Parathyroid adenoma (tissue), 2 donors: ENCODE measurements at regions not wholly inside any gene's neighbourhood (a gene's known extent, or its start where the extent isn't known, plus 50 kb on each side); places are given as distances from the start of the nearest gene placed in this dataset.

Experiments
- H2AFZ ChIP-seq: fragments of 300-600 bp; sonication (generic); one replicate; pipeline ENCODE4 v1.7.0; 2017; ENCODE audit warnings: antibody characterized with exemption, mild to moderate bottlenecking
- H3K27ac ChIP-seq: fragments of 300-600 bp; sonication (generic); one replicate; pipeline ENCODE4 v1.7.0; 2017
- H3K27me3 ChIP-seq: fragments of 300-600 bp; sonication (generic); one replicate; pipeline ENCODE4 v1.7.0; 2017; ENCODE audit warnings: low read length; ENCODE audit not compliant: control insufficient read depth, insufficient read depth
- H3K36me3 ChIP-seq: fragments of 300-600 bp; sonication (generic); one replicate; pipeline ENCODE4 v1.7.0; 2017; ENCODE audit warnings: low read length; ENCODE audit not compliant: control insufficient read depth, insufficient read depth
- H3K4me1 ChIP-seq: fragments of 300-600 bp; sonication (generic); one replicate; pipeline ENCODE4 v1.7.0; 2017; ENCODE audit warnings: control low read depth
- H3K4me2 ChIP-seq: fragments of 300-600 bp; sonication (generic); one replicate; pipeline ENCODE4 v1.7.0; 2017; ENCODE audit warnings: low read length
- H3K4me3 ChIP-seq: fragments of 300-600 bp; sonication (generic); one replicate; pipeline ENCODE4 v1.7.0; 2017; ENCODE audit warnings: low read depth, low read length
- H3K79me2 ChIP-seq: fragments of 300-600 bp; sonication (generic); one replicate; pipeline ENCODE4 v1.7.0; 2017; ENCODE audit warnings: control low read depth
- H3K9ac ChIP-seq: fragments of 300-600 bp; sonication (generic); one replicate; pipeline ENCODE4 v1.7.0; 2017; ENCODE audit warnings: mild to moderate bottlenecking
- H3K9me3 ChIP-seq: fragments of 300-600 bp; sonication (generic); one replicate; pipeline ENCODE4 v1.7.0; 2017; ENCODE audit warnings: low read length; ENCODE audit not compliant: control insufficient read depth
- CTCF ChIP-seq: fragments of 300-600 bp; sonication (generic); IDR thresholded peaks from one replicate; pipeline ENCODE4 v1.7.0; 2017; ENCODE audit warnings: antibody characterized with exemption, mild to moderate bottlenecking
- donor health status: primary hyperparathyroidism.

GRCh38 chr14:24694680-24695079, 60.7 kb upstream of the GZMB start:
- H3K4me3 ChIP-seq, result no peak overlapping the region
- no peak for TF ChIP-seq CTCF
- H3K4me1 ChIP-seq, result no peaks in the 10 kb centered on the region
- no peak overlapping the region for H2AFZ ChIP-seq
- no peak overlapping the region for H3K27ac ChIP-seq
- H3K4me2 ChIP-seq, result no peak overlapping the region
- H3K9ac ChIP-seq, result no peak overlapping the region
- H3K36me3 ChIP-seq, result no peaks in the 10 kb centered on the region
- no peaks in the 10 kb centered on the region for H3K27me3 ChIP-seq
- H3K79me2 ChIP-seq, result no peaks in the 10 kb centered on the region
- H3K9me3 ChIP-seq, result no peaks in the 10 kb centered on the region

GRCh38 chr14:24693983-24694382, 60.0 kb upstream of the GZMB start:
- H2AFZ ChIP-seq, result no peak overlapping the region
- TF ChIP-seq CTCF, result no peak
- no peak overlapping the region for H3K27ac ChIP-seq
- no peak overlapping the region for H3K4me3 ChIP-seq
- H3K36me3 ChIP-seq, result no peaks in the 10 kb centered on the region
- no peaks in the 10 kb centered on the region for H3K79me2 ChIP-seq
- H3K4me1 ChIP-seq, result no peaks in the 10 kb centered on the region
- H3K9ac ChIP-seq, result no peak overlapping the region
- no peaks in the 10 kb centered on the region for H3K27me3 ChIP-seq
- H3K9me3 ChIP-seq, result no peaks in the 10 kb centered on the region
- no peak overlapping the region for H3K4me2 ChIP-seq

- Histone ChIP-seq H3K4me2 (no peak overlapping the region), H3K79me2 (no peaks in the 10 kb centered on the region), H3K4me3 (no peak overlapping the region), H3K9me3 (no peaks in the 10 kb centered on the region), H3K27me3 (no peaks in the 10 kb centered on the region), H3K9ac (no peak overlapping the region), H3K36me3 (no peaks in the 10 kb centered on the region), H2AFZ (no peak overlapping the region), H3K27ac (no peak overlapping the region), H3K4me1 (no peaks in the 10 kb centered on the region)
- no peak for TF ChIP-seq CTCF
Observed at GRCh38 chr14:24693353-24693737, 59.4 kb upstream of the GZMB start.

GRCh38 chr14:24692382-24693352, 58.7 kb upstream of the GZMB start:
- no peaks in the 10 kb centered on the region for H3K79me2 ChIP-seq
- no peak for TF ChIP-seq CTCF
- no peak overlapping the region for H3K4me2 ChIP-seq
- no peak overlapping the region for H3K4me3 ChIP-seq
- no peak overlapping the region for H2AFZ ChIP-seq
- H3K36me3 ChIP-seq, result no peaks in the 10 kb centered on the region
- no peaks in the 10 kb centered on the region for H3K9me3 ChIP-seq
- no peak overlapping the region for H3K27ac ChIP-seq
- no peaks in the 10 kb centered on the region for H3K27me3 ChIP-seq
- H3K4me1 ChIP-seq, result no peaks in the 10 kb centered on the region
- H3K9ac ChIP-seq, result no peak overlapping the region

- no peaks in the 10 kb centered on the region for H3K27me3 ChIP-seq
- no peaks in the 10 kb centered on the region for H3K9me3 ChIP-seq
- H2AFZ ChIP-seq, result no peak overlapping the region
- no peak overlapping the region for H3K27ac ChIP-seq
- no peak overlapping the region for H3K4me3 ChIP-seq
- H3K4me2 ChIP-seq, result no peak overlapping the region
- TF ChIP-seq CTCF, result no peak
- H3K9ac ChIP-seq, result no peak overlapping the region
- no peaks in the 10 kb centered on the region for H3K36me3 ChIP-seq
- H3K79me2 ChIP-seq, result no peaks in the 10 kb centered on the region
- H3K4me1 ChIP-seq, result no peaks in the 10 kb centered on the region
Observed at GRCh38 chr14:24690492-24690891, 56.5 kb upstream of the GZMB start.
